ENCODE measurements at regions not wholly inside any gene's neighbourhood (a gene's known extent, or its start where the extent isn't known, plus 50 kb on each side); places are given as distances from the start of the nearest gene placed in this dataset.
"Not testable (repeated sequence)": the region's sequence is repeated elsewhere in the genome, so short reads cannot be mapped to it uniquely, and the experiment has no call there.

DNA sequence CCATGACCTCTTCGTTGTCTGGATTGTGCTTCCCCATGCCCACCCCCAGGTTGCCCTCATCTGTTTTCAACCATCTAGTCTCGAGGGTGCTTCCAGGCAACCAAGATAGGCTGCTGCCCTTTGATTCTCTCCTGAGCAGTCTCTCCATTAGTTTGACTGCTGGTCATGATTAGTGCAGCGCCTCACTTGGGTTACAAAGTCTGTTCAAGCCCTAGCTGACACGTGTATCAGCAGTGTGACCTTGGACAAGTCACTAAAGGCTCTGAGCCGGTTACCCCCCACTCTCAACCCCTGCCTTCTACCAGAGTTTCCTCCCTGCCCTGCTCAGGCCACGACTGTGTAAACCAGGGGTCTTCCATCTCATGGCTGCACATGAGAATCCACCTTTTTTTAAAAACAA, 185.3 kb upstream of the PWP1 start:
- DNase-seq (ENCODE audit: low spot score) = no peak

DNA sequence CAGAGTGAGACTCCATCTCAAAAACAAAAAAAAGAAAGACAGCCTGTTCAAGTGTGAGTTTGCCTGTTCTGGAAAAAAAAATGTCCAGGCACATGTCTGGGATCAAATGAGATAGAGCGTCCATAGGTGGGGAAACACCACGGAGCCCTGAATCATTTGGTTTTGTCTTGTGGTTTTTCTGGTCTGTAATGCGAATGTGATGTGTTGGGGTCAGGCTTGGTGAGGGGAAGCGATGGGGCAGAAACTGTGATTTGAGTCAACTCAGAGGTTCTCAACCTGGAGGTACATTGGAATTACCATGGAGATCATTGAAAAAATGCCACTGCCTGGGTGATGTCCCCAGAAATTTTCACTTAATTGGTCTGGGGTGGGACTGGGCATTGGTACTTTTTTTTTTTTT, 183.9 kb upstream of the PWP1 start:
- DNase-seq (ENCODE audit: low spot score) = no peak

DNA sequence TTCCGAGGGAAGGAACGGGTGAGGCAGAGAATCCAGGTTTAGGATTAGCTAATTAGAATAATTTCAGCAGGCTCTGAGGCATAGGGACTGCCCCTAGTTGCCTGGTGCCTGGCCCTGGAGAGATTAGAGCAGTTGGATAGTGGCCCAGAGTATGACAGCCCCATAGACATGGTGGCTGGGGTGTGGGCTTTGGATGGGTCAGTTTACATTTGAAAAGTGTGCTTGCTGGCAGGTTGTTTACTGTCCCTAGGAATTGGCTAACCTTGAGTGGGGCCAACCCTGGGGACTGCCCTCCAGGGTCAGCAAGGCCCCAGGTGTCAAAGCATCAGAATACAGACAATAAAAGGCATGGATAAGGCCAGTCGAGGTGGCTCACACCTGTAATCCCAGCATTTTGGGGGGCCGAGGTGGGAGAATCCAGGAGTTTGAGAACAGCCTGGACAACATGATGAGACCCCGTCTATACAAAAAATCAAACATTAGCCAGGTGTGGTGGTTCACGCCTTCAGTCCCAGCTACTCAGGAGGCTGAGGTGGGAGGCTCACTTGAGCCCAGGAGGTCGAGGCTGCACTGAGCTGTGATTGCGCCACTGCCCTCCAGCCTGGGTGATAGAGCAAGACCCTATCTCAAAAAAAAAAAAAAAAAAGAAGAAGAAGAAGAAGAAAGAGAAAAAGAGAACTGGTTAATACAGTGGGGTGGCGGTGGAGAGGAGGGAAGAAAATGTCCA, 182.3 kb upstream of the PWP1 start:
- DNase-seq (ENCODE audit: low spot score) = no peak

GRCh38 chr12:107503887-107504885, 181.4 kb upstream of the PWP1 start:
- no peak for DNase-seq (ENCODE audit: low spot score)

DNA sequence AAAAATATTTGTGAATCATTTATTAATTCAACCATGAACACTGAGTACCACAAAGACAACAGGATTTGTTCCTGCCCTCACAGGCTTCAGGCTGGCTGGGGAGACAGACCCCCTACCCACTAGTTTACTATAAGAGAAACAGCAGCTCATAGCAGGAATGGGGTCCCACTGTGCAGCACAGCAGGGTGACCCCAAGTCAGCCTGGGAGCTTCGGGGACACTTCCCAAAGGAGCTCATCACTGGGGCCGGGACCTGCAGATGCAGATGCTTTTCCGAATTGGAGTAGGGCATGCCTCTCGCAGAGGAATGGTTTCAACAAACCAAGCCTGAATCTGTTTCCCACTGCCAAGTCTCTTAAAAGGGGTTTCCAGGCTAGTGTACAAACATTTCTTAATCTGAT, 176.2 kb upstream of the PWP1 start:
- no peak for DNase-seq (ENCODE audit: low spot score)

GRCh38 chr12:107510211-107510610, 175.4 kb upstream of the PWP1 start:
- no peak for DNase-seq (ENCODE audit: low spot score)

- no peak for DNase-seq (ENCODE audit: low spot score)
Observed at GRCh38 chr12:107511292-107511691, 174.3 kb upstream of the PWP1 start.

- DNase-seq (ENCODE audit: low spot score) = no peak
Observed at GRCh38 chr12:107512391-107512790, 173.2 kb upstream of the PWP1 start.

GRCh38 chr12:107513184-107513583, 172.4 kb upstream of the PWP1 start:
- no peak for DNase-seq (ENCODE audit: low spot score)

GRCh38 chr12:107513636-107514400, 171.8 kb upstream of the PWP1 start:
- peak; percentile 33 for DNase-seq (ENCODE audit: low spot score)

DNA sequence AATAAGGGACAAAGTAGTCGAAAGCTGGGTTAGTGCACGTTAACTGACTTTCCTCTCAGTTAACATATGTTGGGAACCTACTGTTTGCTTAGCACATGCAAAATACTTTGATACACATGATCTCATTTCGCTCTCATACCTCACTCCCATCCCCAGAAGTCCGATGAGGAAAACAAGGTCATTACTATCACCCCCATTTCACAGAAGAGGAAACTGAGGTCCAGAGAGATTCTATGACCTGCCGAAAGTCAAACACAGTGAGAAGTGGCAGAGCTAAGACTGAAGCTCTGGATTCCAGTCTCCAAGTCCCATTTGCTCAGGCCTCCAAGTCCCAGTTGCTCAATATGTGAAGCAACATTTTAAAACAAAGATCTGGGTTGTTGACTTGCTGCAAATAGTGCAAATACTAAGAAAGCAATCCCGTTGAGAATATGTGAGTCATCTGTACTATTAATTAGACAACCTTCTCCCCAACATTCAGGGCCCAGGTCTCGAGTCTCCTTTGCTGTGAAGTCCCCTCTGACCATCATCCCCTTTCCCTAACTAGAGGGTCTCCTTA, 170.6 kb upstream of the PWP1 start:
- peak; percentile 18 for DNase-seq (ENCODE audit: low spot score)

DNA sequence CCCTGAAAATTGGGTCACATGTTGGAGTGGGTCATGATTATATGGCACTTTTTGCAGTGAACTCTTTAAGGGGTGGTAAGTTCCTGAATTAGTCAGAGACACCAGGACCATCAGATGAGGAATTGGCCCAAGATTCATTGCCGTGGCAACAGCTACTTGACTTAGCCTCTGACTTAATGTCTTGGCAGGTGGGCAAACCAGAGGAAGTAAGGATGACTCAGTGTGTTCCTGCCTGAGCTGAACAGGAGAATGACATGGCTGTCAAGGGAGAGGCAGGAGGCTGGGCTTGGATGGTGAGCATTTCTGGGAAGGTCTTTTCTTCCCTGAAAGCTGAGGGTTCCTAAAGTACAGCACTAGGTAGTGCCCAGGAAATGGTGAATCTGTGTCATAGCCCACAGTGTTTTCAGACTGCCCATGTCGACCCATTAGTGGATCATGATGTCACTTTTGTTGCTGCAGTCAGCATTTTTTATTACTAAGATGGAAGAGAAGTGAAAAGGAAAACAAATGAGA, 170.1 kb upstream of the PWP1 start:
- peak; percentile 42 for DNase-seq (ENCODE audit: low spot score)

- DNase-seq (ENCODE audit: low spot score) = not testable (repeated sequence)
Observed at GRCh38 chr12:107517816-107518215, 167.8 kb upstream of the PWP1 start.

GRCh38 chr12:107518868-107519267, 166.7 kb upstream of the PWP1 start:
- DNase-seq (ENCODE audit: low spot score) = no peak

DNA sequence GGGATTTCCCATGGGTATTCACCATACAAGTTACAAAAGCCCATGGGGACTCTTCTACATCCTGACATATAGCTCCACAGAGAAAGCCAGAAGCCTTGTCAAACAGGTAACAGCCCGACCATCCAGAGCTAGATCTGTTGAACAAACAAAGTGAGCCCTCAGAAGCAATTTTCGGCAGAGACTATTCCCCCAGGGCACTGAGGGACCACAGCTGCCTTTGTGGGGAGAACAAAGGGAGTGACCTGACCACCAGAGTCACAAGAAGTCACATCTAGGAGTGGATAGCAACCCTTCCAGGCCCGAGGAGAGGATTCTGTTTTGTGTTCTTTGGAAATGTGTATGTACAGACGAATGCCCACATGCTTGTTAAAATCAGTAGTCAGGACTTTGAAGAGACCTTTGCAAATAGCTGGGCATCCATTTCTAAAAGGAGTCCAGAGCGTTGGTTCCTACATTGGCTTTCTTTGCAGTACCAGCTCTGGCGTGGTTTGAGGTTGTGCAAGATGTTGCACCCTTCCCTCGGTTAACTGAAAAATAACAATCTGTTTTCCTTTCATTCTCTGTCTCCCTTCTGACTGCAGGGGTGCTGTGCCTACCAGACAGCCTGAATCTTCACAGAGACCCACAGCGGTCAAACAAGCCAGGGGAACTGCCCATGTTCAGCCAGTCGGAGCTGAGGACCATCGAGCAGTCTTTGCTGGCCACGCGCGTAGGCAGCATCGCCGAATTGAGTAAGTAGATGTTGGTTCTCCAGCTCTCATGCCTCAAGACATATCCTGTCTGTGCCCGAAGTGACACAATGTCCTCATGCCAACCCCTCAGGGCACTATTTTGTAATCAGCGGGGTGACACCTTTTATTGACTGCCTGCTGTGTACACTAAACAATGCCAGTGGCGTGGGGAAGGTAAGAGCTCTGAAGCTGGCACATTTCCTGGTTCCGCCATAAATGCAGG, 165.4 kb upstream of the PWP1 start:
- DNase-seq (ENCODE audit: low spot score) = peak; percentile 41

DNA sequence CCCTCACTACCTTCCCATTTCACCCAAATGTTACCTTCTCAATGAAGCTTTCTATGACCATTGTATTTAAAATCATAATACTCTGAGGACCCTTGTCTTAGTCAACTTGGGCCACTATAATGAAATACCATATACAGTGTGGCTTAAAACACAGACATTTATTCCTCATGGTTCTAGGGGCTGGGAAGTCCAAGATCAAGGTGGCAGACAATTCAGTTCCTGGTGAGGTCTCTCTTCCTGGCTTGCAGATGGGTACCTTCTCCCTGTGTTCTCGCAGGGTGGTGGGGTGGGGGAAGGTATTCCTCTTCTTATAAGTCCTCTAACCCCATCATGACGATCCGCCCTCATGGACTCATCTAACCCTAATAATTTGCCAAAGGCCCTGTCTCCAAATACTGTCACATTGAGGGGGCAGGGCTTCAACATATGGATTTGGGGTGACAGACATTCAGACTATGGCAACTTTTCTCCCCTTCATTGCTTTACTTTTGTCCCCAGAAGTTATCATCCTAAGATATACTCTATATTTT, 163.7 kb upstream of the PWP1 start:
- peak; percentile 19 for DNase-seq (ENCODE audit: low spot score)

- DNase-seq (ENCODE audit: low spot score) = no peak
Observed at GRCh38 chr12:107522692-107523477, 162.7 kb upstream of the PWP1 start.

DNA sequence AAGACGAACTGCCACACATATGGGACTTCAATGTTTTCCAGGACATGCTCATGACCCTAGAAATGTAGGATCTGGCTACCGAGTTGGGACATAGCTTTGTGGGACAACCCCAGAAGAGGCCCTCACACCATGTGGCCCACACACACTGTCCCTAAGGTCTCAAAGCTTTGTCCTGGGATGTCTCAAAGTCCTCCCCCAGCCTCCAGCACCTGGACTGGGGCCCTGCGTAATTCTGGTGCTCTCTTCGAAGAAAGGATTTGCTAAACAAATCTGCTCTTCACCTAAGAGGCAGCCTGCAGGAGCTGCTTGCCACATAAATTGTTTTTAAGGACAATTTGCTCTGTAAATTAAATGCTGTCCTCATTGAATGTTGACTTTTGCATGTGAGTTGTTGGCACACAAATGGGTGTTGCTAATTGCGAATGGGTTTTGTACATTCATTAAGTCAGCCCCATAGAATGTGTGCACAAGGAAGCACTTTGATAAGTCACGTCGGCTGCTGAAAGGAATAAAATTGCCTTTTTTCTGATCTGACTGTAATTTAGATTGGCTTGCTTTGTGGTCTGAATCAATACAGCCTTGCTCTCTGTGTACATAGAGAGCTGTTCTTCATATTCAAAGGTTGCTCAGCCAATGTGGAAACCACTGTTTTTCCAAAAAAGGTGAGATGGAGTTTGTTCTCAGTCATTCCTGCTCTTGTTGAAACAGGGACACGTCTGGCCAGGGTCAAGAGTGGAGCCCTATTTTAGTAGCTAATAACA, 161.6 kb upstream of the PWP1 start:
- no peak for DNase-seq (ENCODE audit: low spot score)
